KMS-11 (cell line): ENCODE measurements at regions not wholly inside any gene's neighbourhood (a gene's known extent, or its start where the extent isn't known, plus 50 kb on each side); places are given as distances from the start of the nearest gene placed in this dataset.

Experiments used
- H2AFZ ChIP-seq: fragments of 200-600 bp; sonication (generic); 2 replicates; pipeline ENCODE4 v1.6.1; 2016; ENCODE audit warnings: antibody characterized with exemption, mixed run types, low read depth
- H3K27ac ChIP-seq: fragments of 200-600 bp; sonication (generic); 2 replicates; pipeline ENCODE4 v1.6.1; 2016; ENCODE audit warnings: mild to moderate bottlenecking, mixed run types
- H3K27me3 ChIP-seq: fragments of 200-600 bp; sonication (generic); 2 replicates; pipeline ENCODE4 v1.6.1; 2017; ENCODE audit warnings: mild to moderate bottlenecking, low read depth, mixed run types, moderate library complexity; ENCODE audit not compliant: insufficient read depth
- H3K36me3 ChIP-seq: fragments of 200-600 bp; sonication (generic); 2 replicates; pipeline ENCODE4 v1.6.1; 2017; ENCODE audit warnings: mild to moderate bottlenecking, mixed run types; ENCODE audit not compliant: insufficient read depth
- H3K4me1 ChIP-seq: fragments of 200-600 bp; sonication (generic); 2 replicates; pipeline ENCODE4 v1.6.1; 2016; ENCODE audit warnings: mild to moderate bottlenecking, low read depth, mixed run types; ENCODE audit not compliant: poor library complexity, severe bottlenecking
- H3K4me2 ChIP-seq: fragments of 200-600 bp; sonication (generic); 2 replicates; pipeline ENCODE4 v1.7.0; 2016; ENCODE audit warnings: mild to moderate bottlenecking, mixed run types
- H3K4me3 ChIP-seq: fragments of 200-600 bp; sonication (generic); IDR thresholded peaks from 2 replicates; pipeline ENCODE4 v1.6.1; 2017; ENCODE audit warnings: low read depth, low read length, mixed read lengths; ENCODE audit not compliant: insufficient read depth
- H3K79me2 ChIP-seq: fragments of 200-600 bp; sonication (generic); 2 replicates; pipeline ENCODE4 v1.6.1; 2016; ENCODE audit warnings: low read depth, mixed run types; ENCODE audit not compliant: insufficient read depth
- H3K9ac ChIP-seq: fragments of 200-600 bp; sonication (generic); 2 replicates; pipeline ENCODE4 v1.6.1; 2016; ENCODE audit warnings: mild to moderate bottlenecking, mixed run types
- H4K20me1 ChIP-seq: fragments of 200-600 bp; sonication (generic); 2 replicates; pipeline ENCODE4 v1.6.1; 2016; ENCODE audit warnings: mild to moderate bottlenecking, mixed run types; ENCODE audit not compliant: insufficient read depth
- TF ChIP-seq, protein P1 (sequence below): fragments of 200-600 bp; sonication (generic); conservative IDR thresholded peaks from 2 replicates; pipeline ENCODE4 v1.6.1; 2017; ENCODE audit warnings: low read depth, mild to moderate bottlenecking, antibody characterized with exemption, low read length, moderate library complexity, mixed read lengths

DNA sequence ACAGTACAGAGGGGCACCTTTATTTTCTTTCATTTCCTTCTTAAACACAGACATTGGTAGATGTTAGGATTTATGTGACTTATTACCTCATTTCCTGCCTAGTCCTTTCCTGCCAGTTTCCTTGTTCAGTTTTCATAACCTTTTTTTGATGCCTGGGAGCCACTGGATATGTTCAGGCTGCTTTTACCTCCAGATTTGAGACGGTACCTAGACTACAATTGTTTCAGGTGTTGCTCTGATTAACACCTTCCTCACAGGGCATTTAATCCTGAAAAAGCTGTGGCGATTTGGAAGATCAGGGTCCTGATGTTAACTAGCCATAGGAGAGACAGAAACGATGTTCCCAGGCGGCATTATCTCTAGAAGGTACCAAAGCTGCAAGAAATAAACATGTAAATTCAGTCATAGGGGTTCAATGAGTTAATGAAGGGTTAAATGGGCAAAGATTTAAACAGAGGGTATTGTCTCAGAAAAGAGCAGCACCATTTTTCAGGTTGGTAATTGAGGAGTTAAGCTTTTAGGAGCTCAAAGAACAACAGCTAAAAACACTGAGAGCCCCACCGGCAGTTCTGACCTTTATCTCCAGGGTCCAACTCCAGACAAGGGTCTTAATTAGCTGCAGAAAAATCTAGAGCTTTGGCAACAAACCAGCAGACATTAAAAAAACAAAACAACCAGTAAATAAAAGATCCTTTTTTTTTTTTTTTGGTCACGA lies 93.3 kb downstream of the HRH4 start:
- Histone ChIP-seq H3K4me3 (no peak overlapping the region), H3K27me3 (no peaks in the 10 kb centered on the region), H3K9ac (no peak overlapping the region), H3K79me2 (no peaks in the 10 kb centered on the region), H3K4me2 (no peak overlapping the region), H3K4me1 (no peaks in the 10 kb centered on the region), H4K20me1 (no peaks in the 10 kb centered on the region), H2AFZ (no peak overlapping the region), H3K27ac (no peak overlapping the region), H3K36me3 (no peaks in the 10 kb centered on the region)
- TF ChIP-seq, protein P1, sequence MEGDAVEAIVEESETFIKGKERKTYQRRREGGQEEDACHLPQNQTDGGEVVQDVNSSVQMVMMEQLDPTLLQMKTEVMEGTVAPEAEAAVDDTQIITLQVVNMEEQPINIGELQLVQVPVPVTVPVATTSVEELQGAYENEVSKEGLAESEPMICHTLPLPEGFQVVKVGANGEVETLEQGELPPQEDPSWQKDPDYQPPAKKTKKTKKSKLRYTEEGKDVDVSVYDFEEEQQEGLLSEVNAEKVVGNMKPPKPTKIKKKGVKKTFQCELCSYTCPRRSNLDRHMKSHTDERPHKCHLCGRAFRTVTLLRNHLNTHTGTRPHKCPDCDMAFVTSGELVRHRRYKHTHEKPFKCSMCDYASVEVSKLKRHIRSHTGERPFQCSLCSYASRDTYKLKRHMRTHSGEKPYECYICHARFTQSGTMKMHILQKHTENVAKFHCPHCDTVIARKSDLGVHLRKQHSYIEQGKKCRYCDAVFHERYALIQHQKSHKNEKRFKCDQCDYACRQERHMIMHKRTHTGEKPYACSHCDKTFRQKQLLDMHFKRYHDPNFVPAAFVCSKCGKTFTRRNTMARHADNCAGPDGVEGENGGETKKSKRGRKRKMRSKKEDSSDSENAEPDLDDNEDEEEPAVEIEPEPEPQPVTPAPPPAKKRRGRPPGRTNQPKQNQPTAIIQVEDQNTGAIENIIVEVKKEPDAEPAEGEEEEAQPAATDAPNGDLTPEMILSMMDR: no peak

DNA sequence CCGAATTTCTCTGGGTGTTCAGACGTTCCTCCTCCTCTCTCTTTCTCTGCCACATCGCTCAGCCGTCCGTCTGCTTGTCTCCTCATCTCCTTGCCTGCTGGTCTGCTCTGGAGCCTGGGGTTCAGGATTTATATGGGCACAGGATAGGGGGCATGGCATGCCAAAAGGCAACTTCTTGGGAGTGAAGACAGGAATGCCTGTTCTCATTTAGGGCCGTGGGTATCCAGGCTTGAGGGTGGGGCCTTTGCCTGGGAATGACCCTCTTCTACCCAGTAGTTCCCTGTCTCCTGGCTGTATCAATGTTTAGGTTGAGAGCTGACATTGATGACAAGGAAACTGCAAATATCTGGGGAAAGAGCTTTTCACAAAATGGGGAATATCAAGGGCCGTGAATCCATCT lies 98.0 kb downstream of the HRH4 start:
- TF ChIP-seq, protein P1: no peak
- Histone ChIP-seq H4K20me1 (no peaks in the 10 kb centered on the region), H3K36me3 (no peaks in the 10 kb centered on the region), H3K9ac (no peak overlapping the region), H3K4me1 (no peaks in the 10 kb centered on the region), H3K79me2 (no peaks in the 10 kb centered on the region), H3K27me3 (no peaks in the 10 kb centered on the region), H2AFZ (no peak overlapping the region), H3K4me2 (no peak overlapping the region), H3K4me3 (no peak overlapping the region), H3K27ac (no peak overlapping the region)

DNA sequence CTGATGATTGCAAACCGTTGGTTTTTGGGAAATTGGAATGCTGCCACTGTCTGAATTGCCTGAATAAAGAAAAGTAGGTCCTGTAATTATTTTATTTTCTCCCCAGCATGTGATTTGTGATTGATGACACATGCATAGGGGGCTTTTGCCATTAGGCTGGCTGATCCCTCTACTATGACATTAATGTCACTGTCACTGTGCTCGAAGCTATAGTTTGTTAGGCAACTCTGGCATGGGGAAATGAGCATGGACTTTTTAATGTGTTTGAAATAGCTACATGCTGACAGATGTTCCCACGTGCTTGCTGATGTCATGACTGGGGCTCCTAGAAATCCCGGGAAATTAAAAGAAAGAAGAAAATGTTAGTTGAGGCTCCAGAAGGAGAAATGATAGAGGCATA lies 99.1 kb downstream of the HRH4 start:
- H3K27me3 ChIP-seq: no peaks in the 10 kb centered on the region
- H3K4me3 ChIP-seq: no peak overlapping the region
- no peaks in the 10 kb centered on the region for H3K4me1 ChIP-seq
- H3K4me2 ChIP-seq: no peak overlapping the region
- no peaks in the 10 kb centered on the region for H3K36me3 ChIP-seq
- H3K79me2 ChIP-seq: no peaks in the 10 kb centered on the region
- H4K20me1 ChIP-seq: no peaks in the 10 kb centered on the region
- no peak overlapping the region for H2AFZ ChIP-seq
- TF ChIP-seq, protein P1: no peak
- H3K27ac ChIP-seq: no peak overlapping the region
- H3K9ac ChIP-seq: no peak overlapping the region

DNA sequence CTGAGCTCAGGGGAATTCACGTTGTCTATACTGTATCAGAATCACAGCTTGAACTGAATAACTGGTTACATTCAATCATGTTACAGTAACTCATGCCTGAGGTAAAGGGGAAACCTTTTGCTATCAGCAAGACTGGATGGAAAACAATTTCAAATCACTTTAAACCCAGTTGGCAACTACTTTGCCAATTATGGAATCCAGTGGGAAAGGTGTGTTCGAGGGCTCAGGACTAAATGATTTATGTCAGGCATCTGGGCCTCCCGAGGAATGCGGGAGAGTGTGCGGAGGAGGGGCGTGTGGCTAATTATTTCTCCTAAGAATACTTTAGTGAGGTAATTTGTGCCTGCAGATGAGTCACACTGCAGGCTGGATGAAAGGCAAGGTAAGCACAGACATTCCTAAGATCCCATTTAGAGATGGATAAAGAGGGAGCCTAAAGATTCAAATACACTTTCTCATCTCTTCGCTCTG lies 100.1 kb downstream of the HRH4 start:
- Histone ChIP-seq H3K79me2 (no peaks in the 10 kb centered on the region), H3K27ac (no peak overlapping the region), H3K4me2 (no peak overlapping the region), H4K20me1 (no peaks in the 10 kb centered on the region), H2AFZ (no peak overlapping the region), H3K4me3 (no peak overlapping the region), H3K4me1 (no peaks in the 10 kb centered on the region), H3K36me3 (no peaks in the 10 kb centered on the region), H3K9ac (no peak overlapping the region), H3K27me3 (no peaks in the 10 kb centered on the region)
- TF ChIP-seq, protein P1: no peak
